Memory B cell (primary cell): ENCODE measurements at regions not wholly inside any gene's neighbourhood (a gene's known extent, or its start where the extent isn't known, plus 50 kb on each side); places are given as distances from the start of the nearest gene placed in this dataset.

ENCODE experiments used
- ATAC-seq: fragments of 150-1000 bp; cut with Tn5 transposase; 2 replicates; pipeline ENCODE4 v1.10.0; 2021; ENCODE audit warnings: low read depth, mild to moderate bottlenecking, moderate library complexity
- DNase-seq, 2 donors: peaks; one replicate each; pipeline ENCODE4 v3.0.0; 2022; ENCODE audit warnings: low spot score in 2 of 2
- H3K27ac Mint-ChIP-seq: one replicate; pipeline ENCODE4 v1.8.0; 2022; ENCODE audit warnings: mild to moderate bottlenecking, moderate library complexity, mixed read lengths
- H3K27me3 Mint-ChIP-seq: one replicate; pipeline ENCODE4 v1.8.0; 2022; ENCODE audit warnings: mixed read lengths
- H3K36me3 Mint-ChIP-seq: one replicate; pipeline ENCODE4 v1.8.0; 2022; ENCODE audit warnings: mild to moderate bottlenecking, mixed read lengths
- H3K4me1 Mint-ChIP-seq: one replicate; pipeline ENCODE4 v1.8.0; 2022; ENCODE audit warnings: mixed read lengths
- H3K4me3 Mint-ChIP-seq: one replicate; pipeline ENCODE4 v1.8.0; 2022; ENCODE audit warnings: mild to moderate bottlenecking, moderate library complexity, mixed read lengths
- H3K9me3 Mint-ChIP-seq: one replicate; pipeline ENCODE4 v1.8.0; 2022; ENCODE audit warnings: mixed read lengths

DNA sequence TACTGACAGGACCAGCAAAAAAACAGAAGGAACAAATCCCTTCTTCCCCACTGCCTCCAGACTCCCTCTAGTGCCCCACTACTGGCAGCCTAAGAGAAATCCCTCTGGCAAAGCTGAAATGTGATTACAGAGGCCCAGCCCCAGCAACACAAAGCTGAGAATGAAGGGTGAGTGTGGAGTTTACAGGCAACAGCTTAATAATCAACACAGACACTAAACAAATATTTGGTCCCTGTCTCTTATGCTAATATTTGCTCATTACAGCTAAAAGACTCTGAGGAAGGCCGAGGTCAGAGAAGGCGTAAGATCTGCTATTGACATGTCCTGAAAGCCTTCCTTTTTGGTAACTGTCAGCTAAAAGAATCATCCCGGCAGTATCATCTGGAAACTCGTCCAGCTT lies 308.5 kb upstream of the RASGRP1 start:
- no peaks in the 10 kb centered on the region for H3K36me3 Mint-ChIP-seq
- H3K4me3 Mint-ChIP-seq: no peak overlapping the region
- peaks cover 1% of the 10 kb centered on the region for H3K9me3 Mint-ChIP-seq

DNA sequence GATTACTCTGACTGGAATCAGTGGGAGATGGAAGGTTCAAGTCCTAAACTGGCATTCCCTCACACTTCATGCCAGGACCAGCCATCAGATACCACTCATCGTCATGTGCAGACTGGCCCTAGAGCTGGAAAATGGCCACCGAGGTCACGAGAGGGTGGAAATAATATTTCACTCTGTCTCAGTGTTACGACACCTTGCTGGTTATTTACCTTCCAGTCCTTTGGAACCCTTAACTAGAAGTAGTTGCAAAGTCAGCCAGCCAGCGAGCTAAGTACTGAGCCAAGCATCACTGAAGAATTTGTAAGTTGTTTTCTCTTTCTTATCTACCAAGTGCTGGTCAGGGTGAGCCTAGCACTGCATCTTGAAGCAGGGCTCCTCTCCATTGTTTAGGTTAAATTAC lies 309.9 kb upstream of the RASGRP1 start:
- DNase-seq (no peak), ATAC-seq (no peak)
- H3K27ac Mint-ChIP-seq: no peak overlapping the region
- peaks cover under 1% of the 10 kb centered on the region for H3K9me3 Mint-ChIP-seq
- no peaks in the 10 kb centered on the region for H3K4me1 Mint-ChIP-seq
- H3K36me3 Mint-ChIP-seq: no peaks in the 10 kb centered on the region
- H3K27me3 Mint-ChIP-seq: peaks cover 3% of the 10 kb centered on the region
- H3K4me3 Mint-ChIP-seq: no peak overlapping the region

More for the DNA sequence above, 308.5 kb upstream of the RASGRP1 start:
- H3K27ac Mint-ChIP-seq: no peak overlapping the region
- H3K27me3 Mint-ChIP-seq: peaks cover 4% of the 10 kb centered on the region
- DNase-seq (no peak), ATAC-seq (no peak)
- no peaks in the 10 kb centered on the region for H3K4me1 Mint-ChIP-seq

DNA sequence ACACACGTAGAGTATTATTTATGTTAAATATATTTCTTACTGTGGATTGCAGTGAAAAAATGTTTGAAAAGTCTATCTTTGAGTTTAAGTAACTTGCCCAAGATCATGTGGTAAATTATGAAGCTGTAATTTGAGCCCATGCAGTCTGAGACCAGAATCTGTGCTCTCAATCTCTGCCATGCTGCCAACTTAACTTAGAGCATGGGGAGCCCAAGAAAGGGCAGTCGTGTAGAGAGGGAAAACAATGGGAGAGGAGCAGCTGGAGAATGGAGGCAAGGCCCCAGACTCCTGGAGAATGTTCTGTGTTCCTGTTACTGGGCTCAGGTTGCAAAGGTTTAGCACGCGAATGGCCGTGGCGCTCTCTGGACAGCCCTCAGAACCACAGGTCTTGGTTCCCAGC lies 311.6 kb upstream of the RASGRP1 start:
- Mint-ChIP-seq H3K27me3 (peaks cover 2% of the 10 kb centered on the region), H3K9me3 (no peaks in the 10 kb centered on the region), H3K4me3 (no peak overlapping the region), H3K27ac (no peak overlapping the region), H3K4me1 (no peaks in the 10 kb centered on the region), H3K36me3 (no peaks in the 10 kb centered on the region)
- DNase-seq: no peak
- ATAC-seq: no peak

DNA sequence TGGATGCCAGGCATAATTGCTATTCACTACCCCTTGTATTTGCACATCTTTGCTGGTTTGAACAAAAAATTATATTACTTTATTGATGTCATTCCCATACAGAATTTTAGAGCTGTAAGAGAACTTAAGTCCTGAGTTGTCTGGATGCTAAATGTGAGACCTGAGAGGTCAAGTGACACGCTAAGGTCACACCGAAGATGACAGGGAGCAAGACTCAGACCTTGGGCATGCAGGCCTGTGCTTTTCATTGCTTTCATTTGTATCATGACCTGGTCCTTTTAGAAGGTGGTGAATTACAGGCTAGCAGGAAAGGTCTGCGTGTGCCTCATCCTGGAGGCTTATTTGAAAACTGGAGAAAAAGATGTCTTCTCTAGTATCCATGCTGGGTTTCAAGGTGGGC lies 312.0 kb upstream of the RASGRP1 start:
- peaks cover 2% of the 10 kb centered on the region for H3K27me3 Mint-ChIP-seq
- ATAC-seq: no peak

DNA sequence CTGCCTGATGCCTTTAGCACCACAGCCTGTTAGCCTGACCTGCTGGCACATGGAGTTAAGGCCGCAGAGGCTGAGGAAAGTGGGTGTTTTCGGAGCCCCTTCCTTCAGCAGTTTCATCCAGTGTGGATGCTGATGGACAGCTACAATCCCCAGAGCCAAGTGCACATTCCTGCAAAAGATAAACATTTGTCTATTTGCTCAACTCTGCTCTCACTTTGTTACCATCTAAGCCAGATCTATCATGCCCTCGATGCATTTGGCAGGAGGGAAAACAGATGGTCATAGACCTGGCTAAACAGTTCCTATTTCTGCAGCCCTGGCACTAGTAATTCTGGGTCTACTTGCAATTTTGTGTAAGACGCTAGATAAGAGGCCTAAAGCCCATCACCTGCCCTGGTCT lies 312.9 kb upstream of the RASGRP1 start:
- H3K27me3 Mint-ChIP-seq: peaks cover 2% of the 10 kb centered on the region
- no peak overlapping the region for H3K27ac Mint-ChIP-seq
- DNase-seq: no peak
- H3K4me3 Mint-ChIP-seq: no peak overlapping the region
- no peak for ATAC-seq
- no peaks in the 10 kb centered on the region for H3K36me3 Mint-ChIP-seq
- no peaks in the 10 kb centered on the region for H3K9me3 Mint-ChIP-seq
- no peaks in the 10 kb centered on the region for H3K4me1 Mint-ChIP-seq

More for the DNA sequence above, 312.0 kb upstream of the RASGRP1 start:
- H3K36me3 Mint-ChIP-seq: no peaks in the 10 kb centered on the region
- DNase-seq: no peak
- H3K4me1 Mint-ChIP-seq: no peaks in the 10 kb centered on the region
- H3K27ac Mint-ChIP-seq: no peak overlapping the region
- no peak overlapping the region for H3K4me3 Mint-ChIP-seq
- no peaks in the 10 kb centered on the region for H3K9me3 Mint-ChIP-seq

DNA sequence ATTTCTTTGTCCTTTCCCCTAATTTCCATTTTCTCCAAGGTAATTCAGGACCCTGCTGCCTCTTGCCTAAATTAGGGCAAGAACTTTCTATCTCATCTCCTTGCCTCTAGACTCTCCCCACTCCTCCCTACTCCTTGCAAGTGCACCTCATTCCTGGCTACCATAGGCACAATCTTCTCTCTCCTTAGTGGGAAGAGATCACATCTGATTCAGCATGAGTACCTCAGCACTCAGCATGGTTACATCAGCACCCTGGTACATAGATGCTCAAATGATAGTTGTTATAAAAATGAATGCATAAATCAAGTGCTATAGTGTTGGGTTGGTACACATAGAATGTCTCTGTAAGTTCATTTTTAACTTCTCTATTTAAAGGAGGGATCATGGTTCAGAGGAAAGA lies 313.4 kb upstream of the RASGRP1 start:
- Mint-ChIP-seq H3K4me3 (no peak overlapping the region), H3K4me1 (no peaks in the 10 kb centered on the region), H3K36me3 (no peaks in the 10 kb centered on the region), H3K9me3 (no peaks in the 10 kb centered on the region), H3K27me3 (peaks cover 2% of the 10 kb centered on the region), H3K27ac (no peak overlapping the region)
- no peak for DNase-seq
- ATAC-seq: no peak

DNA sequence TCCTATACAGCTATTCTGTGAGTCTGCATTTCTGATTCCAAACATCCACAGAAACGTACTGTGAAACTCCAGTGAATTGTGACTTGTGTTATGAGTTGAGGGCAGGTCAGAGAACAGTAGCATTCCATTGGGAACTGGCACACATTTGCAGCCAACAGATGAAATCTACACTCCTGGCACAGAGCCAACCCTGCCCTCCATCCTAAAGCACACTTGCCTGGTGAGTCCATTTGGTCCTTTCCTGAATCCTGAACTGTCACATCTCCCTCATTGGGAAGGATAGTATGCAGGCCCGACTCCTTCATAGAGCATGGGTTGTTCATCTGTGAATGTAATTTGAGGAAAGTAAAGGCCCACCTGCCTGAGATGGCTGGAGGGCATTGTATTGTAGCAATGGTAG lies 314.3 kb upstream of the RASGRP1 start:
- Mint-ChIP-seq H3K27ac (no peak overlapping the region), H3K4me3 (no peak overlapping the region), H3K36me3 (no peaks in the 10 kb centered on the region), H3K27me3 (peaks cover 2% of the 10 kb centered on the region), H3K4me1 (no peaks in the 10 kb centered on the region), H3K9me3 (no peaks in the 10 kb centered on the region)
- no peak for ATAC-seq
- DNase-seq: no peak

DNA sequence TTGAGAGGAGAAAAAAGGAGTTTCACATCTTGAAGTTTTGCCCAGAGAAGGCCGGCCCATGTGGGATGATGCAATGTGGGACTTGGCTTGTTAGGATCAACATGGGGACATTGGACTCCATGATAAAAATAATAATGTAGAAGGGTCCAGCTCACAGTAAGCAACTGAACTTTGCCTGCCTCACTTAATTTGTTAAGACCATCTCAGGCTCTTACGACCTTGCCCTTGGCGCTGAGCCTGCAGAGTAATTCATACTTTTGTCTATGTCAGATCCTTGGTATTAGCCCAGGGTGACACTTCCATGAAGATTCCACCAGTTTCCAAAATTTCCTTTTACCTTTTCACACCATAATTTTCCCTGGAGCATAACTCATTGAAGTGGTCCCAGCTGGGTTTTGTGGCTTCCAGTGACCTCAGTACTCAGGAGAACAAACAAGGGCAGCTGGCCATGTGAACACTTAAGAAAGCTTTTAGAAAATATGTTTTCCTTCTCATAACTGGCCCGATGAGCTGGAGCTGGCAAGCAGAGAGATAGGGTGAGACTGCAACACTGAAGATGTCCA lies 315.4 kb upstream of the RASGRP1 start:
- H3K27me3 Mint-ChIP-seq: peaks cover 2% of the 10 kb centered on the region
- H3K36me3 Mint-ChIP-seq: no peaks in the 10 kb centered on the region

DNA sequence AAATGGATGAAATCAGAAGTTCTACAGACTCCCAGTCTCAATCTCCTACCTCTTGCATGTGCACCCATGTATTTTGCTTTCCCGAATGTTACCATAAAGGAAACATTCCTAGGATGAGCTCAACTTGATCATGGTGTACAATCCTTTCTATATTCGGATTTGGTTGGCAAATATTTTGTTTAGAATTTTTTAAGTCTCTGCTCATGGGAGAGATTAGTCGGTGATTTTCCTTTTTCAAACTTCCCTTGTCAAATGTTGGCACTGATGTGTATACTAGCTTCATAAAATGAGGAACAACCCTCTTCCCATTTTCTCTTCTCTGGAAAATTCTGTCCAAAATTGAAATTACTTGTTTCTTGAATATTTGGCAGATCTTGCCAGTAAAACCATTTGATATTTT lies 317.6 kb upstream of the RASGRP1 start:
- H3K27me3 Mint-ChIP-seq: peaks cover 2% of the 10 kb centered on the region
- H3K9me3 Mint-ChIP-seq: no peaks in the 10 kb centered on the region
- no peak for ATAC-seq
- no peak for DNase-seq
- no peak overlapping the region for H3K4me3 Mint-ChIP-seq
- H3K27ac Mint-ChIP-seq: no peak overlapping the region
- H3K4me1 Mint-ChIP-seq: no peaks in the 10 kb centered on the region
- H3K36me3 Mint-ChIP-seq: no peaks in the 10 kb centered on the region

More for the DNA sequence above, 315.4 kb upstream of the RASGRP1 start:
- ATAC-seq (no peak), DNase-seq (no peak)
- Mint-ChIP-seq H3K4me1 (no peaks in the 10 kb centered on the region), H3K4me3 (no peak overlapping the region), H3K9me3 (no peaks in the 10 kb centered on the region), H3K27ac (no peak overlapping the region)

DNA sequence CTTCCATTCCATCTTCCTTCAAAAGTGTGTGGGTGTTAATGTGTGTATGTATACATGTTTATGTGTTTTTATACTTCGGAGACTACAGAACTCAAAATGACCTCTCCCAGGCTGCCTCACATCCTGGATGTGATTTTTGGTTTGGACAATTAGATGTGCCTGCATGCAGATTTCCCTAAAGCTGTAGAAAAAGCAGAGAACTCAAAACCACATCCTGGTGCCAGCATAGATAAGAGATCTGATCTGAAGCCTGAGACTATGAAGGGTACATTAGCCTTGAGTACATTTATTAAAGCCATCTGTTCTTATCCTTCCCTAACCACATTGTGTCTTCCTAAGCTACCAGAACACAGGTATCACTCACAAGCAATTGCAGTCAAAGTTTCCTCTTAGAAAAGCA lies 319.4 kb upstream of the RASGRP1 start:
- Mint-ChIP-seq H3K27me3 (no peaks in the 10 kb centered on the region), H3K27ac (no peak overlapping the region), H3K9me3 (no peaks in the 10 kb centered on the region), H3K4me3 (no peak overlapping the region), H3K36me3 (no peaks in the 10 kb centered on the region), H3K4me1 (no peaks in the 10 kb centered on the region)
- DNase-seq: no peak
- no peak for ATAC-seq

DNA sequence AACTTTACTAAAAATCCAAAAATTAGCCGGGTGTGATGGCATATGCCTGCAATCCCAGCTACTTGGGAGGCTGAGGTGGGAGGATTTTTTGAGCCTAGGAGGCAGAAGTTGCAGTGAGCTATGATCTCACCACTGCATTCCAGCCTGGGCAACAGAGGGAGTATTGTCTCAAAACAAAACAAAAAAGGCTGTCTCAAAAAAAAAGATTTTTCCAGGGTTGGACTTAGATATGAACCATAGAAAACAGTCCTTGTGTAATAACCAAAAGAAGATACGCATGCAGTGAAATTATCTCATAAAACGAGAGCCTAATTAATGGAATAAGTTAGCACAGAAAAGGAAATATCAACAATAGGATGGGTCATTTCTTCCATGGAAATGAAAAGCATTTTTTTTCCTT lies 320.4 kb upstream of the RASGRP1 start:
- H3K9me3 Mint-ChIP-seq: no peaks in the 10 kb centered on the region
- no peak for DNase-seq
- H3K4me1 Mint-ChIP-seq: no peaks in the 10 kb centered on the region
- no peaks in the 10 kb centered on the region for H3K36me3 Mint-ChIP-seq
- H3K27me3 Mint-ChIP-seq: no peaks in the 10 kb centered on the region
- H3K4me3 Mint-ChIP-seq: no peak overlapping the region
- no peak for ATAC-seq
- H3K27ac Mint-ChIP-seq: no peak overlapping the region

DNA sequence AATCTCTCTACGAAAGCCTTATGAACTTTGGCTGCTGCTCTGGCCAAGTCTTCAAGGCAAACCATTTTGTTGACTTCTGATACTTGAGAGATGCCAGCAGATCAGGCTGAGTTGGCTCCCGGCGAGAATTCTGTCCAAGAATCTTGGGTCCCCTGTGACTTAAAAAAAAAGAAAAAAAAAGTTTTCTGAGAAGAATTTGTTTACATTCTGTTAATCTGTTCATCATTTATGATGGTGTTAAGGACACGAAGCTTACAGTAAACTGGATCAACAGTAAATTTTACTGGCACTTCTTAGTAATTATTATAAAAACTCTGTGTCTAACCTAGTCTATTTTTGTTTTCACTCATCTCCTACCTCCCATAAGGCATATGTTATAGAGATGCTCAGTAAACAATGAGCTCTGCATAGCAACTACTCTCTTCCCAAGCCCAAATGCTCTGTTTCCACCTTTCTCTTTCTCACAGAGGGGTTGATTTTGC lies 320.9 kb upstream of the RASGRP1 start:
- DNase-seq (no peak), ATAC-seq (no peak)
- Mint-ChIP-seq H3K27ac (no peak overlapping the region), H3K36me3 (no peaks in the 10 kb centered on the region), H3K9me3 (no peaks in the 10 kb centered on the region), H3K4me1 (no peaks in the 10 kb centered on the region), H3K27me3 (no peaks in the 10 kb centered on the region), H3K4me3 (no peak overlapping the region)

DNA sequence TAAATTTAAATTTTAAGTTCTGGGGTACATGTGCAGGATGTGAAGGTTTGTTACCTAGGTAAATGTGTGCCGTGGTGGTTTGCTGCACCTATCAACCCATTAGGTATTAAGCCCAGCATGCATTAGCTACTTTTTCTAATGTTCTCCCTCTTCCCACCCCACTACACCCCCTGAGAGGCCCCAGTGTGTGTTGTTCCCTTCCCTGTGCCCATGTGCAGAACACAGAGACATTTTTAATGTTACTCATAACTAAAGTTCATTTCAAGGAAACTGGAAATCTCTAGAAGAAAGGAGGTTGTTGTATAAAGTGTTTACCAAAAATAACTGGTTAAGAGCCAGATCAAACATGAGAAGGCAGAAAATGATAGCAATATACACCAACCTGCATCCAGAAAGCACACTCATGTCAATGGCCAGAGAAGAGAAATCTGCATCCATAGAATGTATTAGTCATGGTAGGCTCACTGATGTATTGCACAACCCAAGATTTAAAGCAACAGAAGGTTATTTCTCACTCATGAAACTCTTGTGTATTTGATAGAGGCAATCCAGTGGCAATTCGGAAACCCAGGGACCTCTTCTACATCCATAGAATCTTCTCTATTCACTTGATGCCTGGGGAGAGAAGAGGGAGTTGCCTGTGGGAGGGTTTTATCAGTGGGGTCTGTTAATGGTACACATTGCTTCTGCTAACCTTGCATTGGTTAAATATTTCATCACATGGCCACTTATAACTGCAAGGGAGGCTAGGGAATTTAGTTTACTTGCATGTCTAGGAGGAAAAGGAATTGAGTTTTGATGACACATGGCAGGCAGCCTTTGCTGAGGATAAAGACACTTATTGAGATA lies 321.9 kb upstream of the RASGRP1 start:
- no peaks in the 10 kb centered on the region for H3K9me3 Mint-ChIP-seq
- no peaks in the 10 kb centered on the region for H3K27me3 Mint-ChIP-seq
- H3K4me1 Mint-ChIP-seq: no peaks in the 10 kb centered on the region
- H3K36me3 Mint-ChIP-seq: no peaks in the 10 kb centered on the region
- ATAC-seq (no peak), DNase-seq (no peak)
- no peak overlapping the region for H3K4me3 Mint-ChIP-seq
- no peak overlapping the region for H3K27ac Mint-ChIP-seq

DNA sequence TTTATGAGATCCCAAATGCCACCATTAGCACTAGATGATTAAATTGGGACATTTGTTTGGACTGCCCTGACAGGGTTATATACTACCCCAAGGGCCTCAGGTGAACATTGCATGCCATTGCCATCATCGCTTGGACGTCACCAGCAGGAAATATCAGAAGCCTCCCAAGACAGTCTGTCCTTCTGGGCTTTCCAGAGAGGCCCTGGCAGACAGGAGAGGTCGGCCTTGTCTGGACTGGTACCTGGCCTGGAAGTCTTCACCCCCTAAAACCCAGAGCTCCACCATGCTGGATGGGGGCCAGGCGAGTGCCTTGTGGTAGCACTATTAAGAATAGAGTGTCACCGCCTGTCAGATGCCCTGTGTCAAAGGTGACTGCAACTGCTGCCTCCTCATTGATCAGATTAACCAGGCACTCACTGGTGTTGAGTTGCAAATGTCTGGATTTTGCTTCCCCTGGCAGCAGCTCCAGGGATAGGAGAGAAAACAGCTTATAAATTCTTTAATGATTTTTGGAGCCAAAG lies 324.1 kb upstream of the RASGRP1 start:
- no peaks in the 10 kb centered on the region for H3K4me1 Mint-ChIP-seq
- DNase-seq (no peak), ATAC-seq (no peak)
- no peaks in the 10 kb centered on the region for H3K9me3 Mint-ChIP-seq
- no peak overlapping the region for H3K27ac Mint-ChIP-seq
- no peaks in the 10 kb centered on the region for H3K36me3 Mint-ChIP-seq
- H3K4me3 Mint-ChIP-seq: no peak overlapping the region
- no peaks in the 10 kb centered on the region for H3K27me3 Mint-ChIP-seq
